KMS-11 (cell line): ENCODE measurements at regions not wholly inside any gene's neighbourhood (a gene's known extent, or its start where the extent isn't known, plus 50 kb on each side); places are given as distances from the start of the nearest gene placed in this dataset.

Source experiments
- H2AFZ ChIP-seq: fragments of 200-600 bp; sonication (generic); 2 replicates; pipeline ENCODE4 v1.6.1; 2016; ENCODE audit warnings: antibody characterized with exemption, mixed run types, low read depth
- H3K27ac ChIP-seq: fragments of 200-600 bp; sonication (generic); 2 replicates; pipeline ENCODE4 v1.6.1; 2016; ENCODE audit warnings: mild to moderate bottlenecking, mixed run types
- H3K27me3 ChIP-seq: fragments of 200-600 bp; sonication (generic); 2 replicates; pipeline ENCODE4 v1.6.1; 2017; ENCODE audit warnings: mild to moderate bottlenecking, low read depth, mixed run types, moderate library complexity; ENCODE audit not compliant: insufficient read depth
- H3K36me3 ChIP-seq: fragments of 200-600 bp; sonication (generic); 2 replicates; pipeline ENCODE4 v1.6.1; 2017; ENCODE audit warnings: mild to moderate bottlenecking, mixed run types; ENCODE audit not compliant: insufficient read depth
- H3K4me1 ChIP-seq: fragments of 200-600 bp; sonication (generic); 2 replicates; pipeline ENCODE4 v1.6.1; 2016; ENCODE audit warnings: mild to moderate bottlenecking, low read depth, mixed run types; ENCODE audit not compliant: poor library complexity, severe bottlenecking
- H3K4me2 ChIP-seq: fragments of 200-600 bp; sonication (generic); 2 replicates; pipeline ENCODE4 v1.7.0; 2016; ENCODE audit warnings: mild to moderate bottlenecking, mixed run types
- H3K4me3 ChIP-seq: fragments of 200-600 bp; sonication (generic); IDR thresholded peaks from 2 replicates; pipeline ENCODE4 v1.6.1; 2017; ENCODE audit warnings: low read depth, low read length, mixed read lengths; ENCODE audit not compliant: insufficient read depth
- H3K79me2 ChIP-seq: fragments of 200-600 bp; sonication (generic); 2 replicates; pipeline ENCODE4 v1.6.1; 2016; ENCODE audit warnings: low read depth, mixed run types; ENCODE audit not compliant: insufficient read depth
- H3K9ac ChIP-seq: fragments of 200-600 bp; sonication (generic); 2 replicates; pipeline ENCODE4 v1.6.1; 2016; ENCODE audit warnings: mild to moderate bottlenecking, mixed run types
- H4K20me1 ChIP-seq: fragments of 200-600 bp; sonication (generic); 2 replicates; pipeline ENCODE4 v1.6.1; 2016; ENCODE audit warnings: mild to moderate bottlenecking, mixed run types; ENCODE audit not compliant: insufficient read depth
- CTCF ChIP-seq: fragments of 200-600 bp; sonication (generic); conservative IDR thresholded peaks from 2 replicates; pipeline ENCODE4 v1.6.1; 2017; ENCODE audit warnings: low read depth, mild to moderate bottlenecking, antibody characterized with exemption, low read length, moderate library complexity, mixed read lengths

DNA sequence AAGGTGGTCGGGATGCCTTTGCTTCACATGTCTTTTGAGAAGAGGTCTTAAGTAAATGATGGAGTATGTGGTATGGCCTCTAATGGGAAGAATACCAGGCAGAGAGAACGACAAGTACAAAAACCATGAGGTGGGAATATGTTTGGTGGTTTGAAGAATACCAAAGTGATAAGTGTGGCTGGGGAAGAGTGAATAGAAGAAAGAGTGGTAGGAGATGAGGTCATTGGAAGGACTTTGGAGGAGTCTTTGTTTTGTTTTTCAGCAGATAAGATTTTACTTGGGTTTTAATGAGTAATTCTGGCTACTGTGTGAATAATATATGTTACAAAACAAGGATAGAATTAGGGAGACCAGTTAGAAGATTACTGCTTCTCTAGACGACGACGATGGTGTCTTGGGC lies 515.4 kb downstream of the RAB38 start:
- no peaks in the 10 kb centered on the region for H3K27me3 ChIP-seq
- H3K9ac ChIP-seq = no peak overlapping the region
- no peaks in the 10 kb centered on the region for H3K79me2 ChIP-seq
- TF ChIP-seq CTCF = no peak
- no peak overlapping the region for H3K27ac ChIP-seq
- H3K4me3 ChIP-seq = no peak overlapping the region
- H3K4me2 ChIP-seq = no peak overlapping the region
- H3K36me3 ChIP-seq = no peaks in the 10 kb centered on the region
- no peaks in the 10 kb centered on the region for H4K20me1 ChIP-seq
- no peak overlapping the region for H2AFZ ChIP-seq
- no peaks in the 10 kb centered on the region for H3K4me1 ChIP-seq

GRCh38 chr11:87645626-87646025 lies 529.6 kb downstream of the RAB38 start:
- H3K9ac ChIP-seq = no peak overlapping the region
- no peak for TF ChIP-seq CTCF
- no peaks in the 10 kb centered on the region for H4K20me1 ChIP-seq
- no peak overlapping the region for H3K27ac ChIP-seq
- no peaks in the 10 kb centered on the region for H3K79me2 ChIP-seq
- H3K27me3 ChIP-seq = no peaks in the 10 kb centered on the region
- H3K36me3 ChIP-seq = no peaks in the 10 kb centered on the region
- no peaks in the 10 kb centered on the region for H3K4me1 ChIP-seq
- H3K4me2 ChIP-seq = no peak overlapping the region
- no peak overlapping the region for H2AFZ ChIP-seq
- H3K4me3 ChIP-seq = no peak overlapping the region

DNA sequence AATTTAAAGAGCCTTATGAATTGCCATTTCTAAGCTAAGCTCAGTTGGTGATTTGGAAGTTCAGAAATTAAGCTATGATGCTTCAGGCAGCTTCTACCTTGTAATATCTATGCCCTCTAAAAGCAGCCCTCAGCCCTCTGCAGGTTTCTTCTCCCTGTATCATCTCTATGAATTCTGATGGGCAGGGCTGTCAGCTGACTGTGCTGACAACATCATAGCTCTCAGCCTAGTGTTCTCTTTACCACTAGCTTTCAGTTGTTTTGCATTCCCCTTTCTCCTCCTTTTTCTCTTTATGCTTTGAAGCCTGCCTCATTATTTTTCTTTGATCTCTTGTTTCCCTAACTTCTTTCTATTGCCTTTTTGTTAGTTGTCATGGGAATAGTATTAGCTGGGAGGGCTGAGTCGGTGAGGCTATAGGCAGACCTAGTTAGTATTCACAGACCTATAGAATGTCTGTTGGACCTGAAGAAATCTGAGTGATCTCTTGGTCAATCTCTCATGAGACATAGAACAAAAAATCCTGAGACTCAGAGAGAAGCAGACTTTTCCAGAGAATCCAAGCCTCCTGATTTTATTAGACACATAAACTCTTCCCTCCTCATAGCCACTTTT lies 535.4 kb downstream of the RAB38 start:
- no peaks in the 10 kb centered on the region for H3K79me2 ChIP-seq
- H3K4me3 ChIP-seq = no peak overlapping the region
- no peak overlapping the region for H3K4me2 ChIP-seq
- no peaks in the 10 kb centered on the region for H3K4me1 ChIP-seq
- H4K20me1 ChIP-seq = no peaks in the 10 kb centered on the region
- H3K27me3 ChIP-seq = no peaks in the 10 kb centered on the region
- H3K9ac ChIP-seq = no peak overlapping the region
- TF ChIP-seq CTCF = no peak
- H2AFZ ChIP-seq = no peak overlapping the region
- no peak overlapping the region for H3K27ac ChIP-seq
- no peaks in the 10 kb centered on the region for H3K36me3 ChIP-seq

DNA sequence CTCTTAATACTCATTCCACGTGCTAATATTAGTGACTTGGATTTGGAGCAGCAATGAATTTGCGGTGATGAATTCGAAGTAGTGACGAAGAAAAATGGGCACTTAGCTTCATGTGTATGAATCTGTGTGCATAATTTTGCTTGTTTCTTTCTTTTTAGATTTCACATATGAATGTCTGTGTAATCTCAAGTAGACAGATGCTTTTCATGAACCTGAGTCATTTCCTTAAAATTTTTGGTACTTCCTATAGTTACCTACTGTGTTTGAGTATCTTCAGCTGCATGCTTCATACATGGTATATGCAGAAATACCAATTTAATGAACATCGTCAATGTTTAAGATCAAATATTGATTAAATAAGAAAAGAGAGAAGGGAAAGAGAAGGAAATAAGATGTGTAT lies 540.2 kb downstream of the RAB38 start:
- Histone ChIP-seq H3K27ac (no peak overlapping the region), H3K36me3 (no peaks in the 10 kb centered on the region), H3K4me2 (no peak overlapping the region), H2AFZ (no peak overlapping the region), H3K4me1 (no peaks in the 10 kb centered on the region), H3K27me3 (no peaks in the 10 kb centered on the region), H3K9ac (no peak overlapping the region), H3K79me2 (no peaks in the 10 kb centered on the region), H4K20me1 (no peaks in the 10 kb centered on the region), H3K4me3 (no peak overlapping the region)
- no peak for TF ChIP-seq CTCF
